CD14-positive monocyte (primary cell): ENCODE measurements at regions not wholly inside any gene's neighbourhood (a gene's known extent, or its start where the extent isn't known, plus 50 kb on each side); places are given as distances from the start of the nearest gene placed in this dataset.
A peak's percentile ranks its signal among the peaks of the same experiment; 100 is the strongest.

Experiments
- DNase-seq, 3 donors: peaks; one replicate each; pipeline ENCODE4 v3.0.0-alpha.2; 2011 to 2022
- H2AFZ ChIP-seq: 2 replicates; pipeline ENCODE4 v1.6.0; 2012; ENCODE audit warnings: mild to moderate bottlenecking, low read depth, low read length, inconsistent platforms; ENCODE audit not compliant: insufficient read depth, poor library complexity, severe bottlenecking
- H3K27ac ChIP-seq, 2 donors: 1 replicate in 1 of 2; 2 replicates in 1 of 2; pipeline ENCODE4 v1.5.1; 2012 to 2013; ENCODE audit warnings: low read length in 2 of 2, control low read depth in 1 of 2, inconsistent platforms in 1 of 2, low read depth in 1 of 2, mild to moderate bottlenecking in 1 of 2
- H3K27me3 ChIP-seq, 2 donors: one replicate each; pipeline versions ENCODE4 v1.6.0 to v1.6.1; 2011 to 2013; ENCODE audit warnings: low read length in 2 of 2; ENCODE audit not compliant: control insufficient read depth in 2 of 2, insufficient read depth in 2 of 2
- H3K36me3 ChIP-seq, 2 donors: replicated peaks in 1 of 2; 1 replicate in 1 of 2; 2 replicates in 1 of 2; pipeline versions ENCODE4 v1.5.1 to v1.6.1; 2012 to 2013; ENCODE audit warnings: low read length in 2 of 2, control low read depth in 1 of 2, inconsistent platforms in 1 of 2, mild to moderate bottlenecking in 1 of 2; ENCODE audit not compliant: insufficient read depth in 2 of 2, control insufficient read depth in 1 of 2
- H3K4me1 ChIP-seq, 2 donors: 1 replicate in 1 of 2; 2 replicates in 1 of 2; pipeline versions ENCODE4 v1.5.1 to v1.6.1; 2012 to 2013; ENCODE audit warnings: low read length in 2 of 2, control low read depth in 1 of 2, inconsistent platforms in 1 of 2, mild to moderate bottlenecking in 1 of 2, moderate library complexity in 1 of 2; ENCODE audit not compliant: insufficient read depth in 2 of 2, control insufficient read depth in 1 of 2
- H3K4me2 ChIP-seq: replicated peaks from 2 replicates; pipeline ENCODE3; 2012; ENCODE audit warnings: low read length, moderate library complexity, mild to moderate bottlenecking; ENCODE audit not compliant: poor library complexity, severe bottlenecking; ENCODE audit errors: extremely low read depth
- H3K4me3 ChIP-seq, 3 experiments: fragments of 200-600 bp in 1 of 3; sonication (generic) in 1 of 3; replicated peaks in 1 of 3; 1 replicate in 2 of 3; 2 replicates in 1 of 3; pipeline ENCODE4 v1.5.1; 2011 to 2013; ENCODE audit warnings: low read length in 3 of 3, mild to moderate bottlenecking in 3 of 3, control low read depth in 2 of 3, low read depth in 2 of 3, inconsistent platforms in 1 of 3, moderate library complexity in 1 of 3
- H3K79me2 ChIP-seq: 2 replicates; pipeline ENCODE4 v1.6.0; 2012; ENCODE audit warnings: mild to moderate bottlenecking, control low read depth, inconsistent platforms, low read length, moderate library complexity; ENCODE audit not compliant: insufficient read depth
- H3K9ac ChIP-seq: 2 replicates; pipeline ENCODE4 v1.6.0; 2017; ENCODE audit warnings: low read length, mild to moderate bottlenecking; ENCODE audit not compliant: insufficient read depth, poor library complexity, severe bottlenecking
- H3K9me3 ChIP-seq, 2 donors: replicated peaks in 1 of 2; 1 replicate in 1 of 2; 2 replicates in 1 of 2; pipeline versions ENCODE4 v1.5.1 to v1.6.1; 2012 to 2013; ENCODE audit warnings: low read length in 2 of 2, control low read depth in 1 of 2; ENCODE audit not compliant: control insufficient read depth in 1 of 2, insufficient read depth in 1 of 2
- H4K20me1 ChIP-seq: 2 replicates; pipeline ENCODE4 v1.6.0; 2012; ENCODE audit warnings: mild to moderate bottlenecking, low read length, control low read depth, moderate library complexity; ENCODE audit not compliant: insufficient read depth
- H3K27ac Mint-ChIP-seq, 7 donors: one replicate each; pipeline ENCODE4 v1.8.0; 2020; ENCODE audit warnings: mild to moderate bottlenecking in 7 of 7, mixed read lengths in 7 of 7, moderate library complexity in 6 of 7, inconsistent platforms in 2 of 7
- H3K27me3 Mint-ChIP-seq, 3 donors: one replicate each; pipeline ENCODE4 v1.8.0; 2021 to 2022; ENCODE audit warnings: low read depth in 3 of 3, mild to moderate bottlenecking in 3 of 3, mixed read lengths in 3 of 3, moderate library complexity in 3 of 3, inconsistent platforms in 1 of 3
- H3K36me3 Mint-ChIP-seq, 2 donors: one replicate each; pipeline ENCODE4 v1.8.0; 2020; ENCODE audit warnings: mixed read lengths in 2 of 2, inconsistent platforms in 1 of 2, mild to moderate bottlenecking in 1 of 2
- H3K4me1 Mint-ChIP-seq: one replicate; pipeline ENCODE4 v1.8.0; 2020; ENCODE audit warnings: mild to moderate bottlenecking, mixed read lengths
- H3K4me3 Mint-ChIP-seq, 2 donors: one replicate each; pipeline ENCODE4 v1.8.0; 2020; ENCODE audit warnings: mild to moderate bottlenecking in 2 of 2, mixed read lengths in 2 of 2, moderate library complexity in 1 of 2
- H3K9me3 Mint-ChIP-seq, 7 donors: one replicate each; pipeline ENCODE4 v1.8.0; 2020 to 2022; ENCODE audit warnings: mixed read lengths in 7 of 7, mild to moderate bottlenecking in 6 of 7, moderate library complexity in 6 of 7, inconsistent platforms in 2 of 7
- CTCF ChIP-seq: fragments of 200-600 bp; IDR thresholded peaks from one replicate; pipeline ENCODE4 v1.8.0; 2022; ENCODE audit warnings: antibody characterized with exemption, mild to moderate bottlenecking
- WGBS: methylation state at CpG from one replicate; pipeline ENCODE4 v1.1.5; 2013; ENCODE audit warnings: missing lambda C conversion rate; ENCODE audit not compliant: insufficient coverage; 5-methylcytosine and 5-hydroxymethylcytosine counted together
- intact Hi-C, 2 donors: fragments of 100-400 bp; cut with micrococcal nuclease; formaldehyde crosslinking; loops; one replicate each; pipeline versions ENCODE4 v1.15.0 to v1.15.1; 2023

- Histone ChIP-seq H3K27me3 (no peaks in the 10 kb centered on the region), H3K27ac (no peak overlapping the region), H3K4me1 (peaks cover 25 to 35% of the 10 kb centered on the region in 2 donors), H4K20me1 (no peaks in the 10 kb centered on the region), H2AFZ (no peak overlapping the region), H3K9me3 (no peaks in the 10 kb centered on the region), H3K4me3 (no peak overlapping the region), H3K79me2 (no peaks in the 10 kb centered on the region), H3K4me2 (no peak overlapping the region), H3K36me3 (no peaks in the 10 kb centered on the region), H3K9ac (no peak overlapping the region)
- peaks cover 0 to 2% (median 0%) of the 10 kb centered on the region in 3 donors for H3K27me3 Mint-ChIP-seq
- intact Hi-C loops = loop anchor here (5.0 to 10.0 kb wide), 3 partner anchors 33 to 827 kb away; no protein-coding TSS in a partner anchor
- TF ChIP-seq CTCF = no peak
- peaks cover 0 to 2% (median 0%) of the 10 kb centered on the region in 7 donors for H3K9me3 Mint-ChIP-seq
- no peak overlapping the region for H3K27ac Mint-ChIP-seq
- WGBS = no CpG with 5 or more reads among the region's 2 CpGs
- H3K36me3 Mint-ChIP-seq = peaks cover 0 to 2% of the 10 kb centered on the region in 2 donors
- H3K4me3 Mint-ChIP-seq = no peak overlapping the region
- peaks cover 28% of the 10 kb centered on the region for H3K4me1 Mint-ChIP-seq
- DNase-seq = peak in 1 of 3 donors; percentile 46
Observed at GRCh38 chr6:137765059-137765458, 102.0 kb upstream of the TNFAIP3 start.

GRCh38 chr6:137766596-137767370 lies 100.3 kb upstream of the TNFAIP3 start:
- peak overlapping the region in 2 of 7 donors; percentile 8 to 48 for H3K27ac Mint-ChIP-seq
- H3K4me1 Mint-ChIP-seq = peaks cover 24% of the 10 kb centered on the region
- H3K4me3 Mint-ChIP-seq = no peak overlapping the region
- Histone ChIP-seq H3K4me2 (no peak overlapping the region), H2AFZ (no peak overlapping the region), H3K4me3 (no peak overlapping the region), H3K9me3 (no peaks in the 10 kb centered on the region), H3K79me2 (no peaks in the 10 kb centered on the region), H3K4me1 (peaks cover 23 to 26% of the 10 kb centered on the region in 2 donors), H3K27me3 (no peaks in the 10 kb centered on the region), H4K20me1 (no peaks in the 10 kb centered on the region), H3K9ac (no peak overlapping the region), H3K27ac (no peak overlapping the region), H3K36me3 (no peaks in the 10 kb centered on the region)
- DNase-seq = no peak
- no peak for TF ChIP-seq CTCF
- WGBS = 100% methylated on average over 1 of the region's 5 CpGs
- H3K27me3 Mint-ChIP-seq = peaks cover 0 to 2% (median 0%) of the 10 kb centered on the region in 3 donors
- H3K36me3 Mint-ChIP-seq = peaks cover 0 to 2% of the 10 kb centered on the region in 2 donors
- intact Hi-C loops = loop anchor here (5.0 to 10.0 kb wide), 3 partner anchors 34 to 826 kb away; no protein-coding TSS in a partner anchor
- H3K9me3 Mint-ChIP-seq = peaks cover 0 to 2% (median 0%) of the 10 kb centered on the region in 7 donors
